Activated CD4-positive, alpha-beta T cell treated with anti-CD3 and anti-CD28 coated beads, Interleukin-10, Interleukin-2, amounts not matched to agents 100 ng/mL and 50 ng/mL, durations not matched to agents 16 hours and 8 hours (primary cell): ENCODE measurements at regions not wholly inside any gene's neighbourhood (a gene's known extent, or its start where the extent isn't known, plus 50 kb on each side); places are given as distances from the start of the nearest gene placed in this dataset.

Source experiments
- DNase-seq: peaks from one replicate; pipeline ENCODE4 v3.0.0-alpha.2; 2020

DNA sequence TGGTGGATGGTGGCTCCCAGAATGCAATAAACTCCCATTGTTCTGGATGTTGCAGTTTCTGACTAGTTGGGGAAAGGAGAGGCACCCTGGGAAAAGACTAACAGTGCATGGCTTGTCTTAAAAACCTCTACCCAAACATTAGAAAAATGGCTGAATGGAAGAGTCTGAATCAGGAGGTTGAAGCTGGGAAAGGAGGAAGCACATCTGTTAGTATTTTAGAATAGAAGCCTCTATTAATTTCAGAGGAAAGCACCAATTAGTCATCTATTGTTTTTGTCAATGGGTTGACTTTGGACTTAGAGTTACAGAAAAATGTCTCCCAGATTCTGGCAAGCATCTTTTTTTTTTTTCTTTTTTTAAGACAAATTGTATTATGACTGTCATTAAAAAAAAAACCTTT lies 56.1 kb upstream of the ELMO1 start:
- no peak for DNase-seq

DNA sequence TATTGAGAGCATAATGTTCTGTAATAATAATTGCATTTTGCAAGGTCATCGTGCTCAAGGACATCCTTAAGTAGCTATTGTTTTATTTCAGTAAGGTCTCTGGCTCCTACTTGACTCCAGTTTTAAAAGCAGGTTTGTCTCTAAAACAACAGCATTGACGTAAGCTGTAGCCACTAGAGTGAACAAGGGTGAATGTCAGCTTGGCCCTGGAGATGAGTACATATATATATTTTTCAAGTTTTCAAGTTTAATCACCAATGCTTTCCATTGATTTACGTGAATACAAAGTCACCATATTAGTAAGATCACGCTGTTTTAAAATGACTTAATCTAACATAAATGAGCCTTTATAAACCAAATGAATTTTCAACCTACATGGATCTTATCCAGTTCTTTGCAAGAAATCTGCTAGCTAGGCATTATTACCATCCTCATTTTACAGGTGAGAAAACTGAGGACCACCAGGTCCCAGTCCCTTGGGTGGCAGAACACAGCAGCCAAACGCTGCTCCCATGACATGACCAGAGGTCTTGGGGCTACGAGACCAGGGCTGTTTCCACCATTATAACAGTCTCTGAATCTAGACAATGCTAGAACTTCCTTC lies 57.2 kb upstream of the ELMO1 start:
- no peak for DNase-seq

DNA sequence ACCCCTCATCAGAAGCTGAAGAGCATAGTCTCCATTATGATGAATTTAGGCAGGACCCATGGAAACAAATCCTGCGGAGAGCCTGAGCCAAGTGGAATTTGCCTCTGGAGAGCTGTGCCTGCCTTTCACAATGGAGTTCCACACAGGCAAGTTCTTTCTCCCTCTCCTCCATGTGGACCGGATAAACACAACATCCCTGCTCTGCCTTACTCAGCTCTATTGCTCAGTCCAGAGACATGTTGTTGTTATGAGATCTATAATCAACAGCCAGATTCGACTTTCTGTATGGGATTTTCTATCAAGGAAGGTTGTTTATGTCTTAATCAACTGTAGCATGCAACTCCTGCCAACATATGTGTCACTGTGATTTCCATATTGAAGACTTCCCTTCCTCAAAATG lies 59.5 kb upstream of the ELMO1 start:
- DNase-seq, result no peak

DNA sequence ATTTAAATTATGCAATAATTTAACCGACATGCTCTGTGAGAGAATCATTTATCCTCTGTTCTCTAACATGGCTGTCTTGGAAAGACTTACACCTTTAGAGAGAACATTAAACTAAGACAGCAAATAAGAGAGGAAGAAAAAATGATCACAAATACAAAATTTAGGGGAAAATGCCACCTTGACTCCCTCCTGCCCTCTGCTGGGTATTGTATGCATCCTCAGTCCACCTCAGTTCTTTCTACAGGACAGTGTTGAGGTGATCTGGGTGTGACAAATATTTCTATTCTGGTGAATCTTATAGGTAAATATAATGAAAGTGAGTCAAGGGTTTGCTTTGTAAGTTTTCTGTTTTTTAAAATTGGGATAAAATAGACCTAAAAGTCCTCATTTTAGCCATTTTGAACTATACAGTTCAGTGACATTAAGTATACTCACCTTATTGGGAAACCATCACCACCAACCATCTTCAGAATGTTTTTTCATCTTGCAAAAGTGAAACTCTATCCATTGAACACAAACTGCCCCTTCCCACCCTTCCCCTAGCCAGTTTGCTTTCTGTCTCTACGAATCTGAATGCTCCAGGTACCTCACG lies 61.5 kb upstream of the ELMO1 start:
- peak; percentile 42 for DNase-seq

DNA sequence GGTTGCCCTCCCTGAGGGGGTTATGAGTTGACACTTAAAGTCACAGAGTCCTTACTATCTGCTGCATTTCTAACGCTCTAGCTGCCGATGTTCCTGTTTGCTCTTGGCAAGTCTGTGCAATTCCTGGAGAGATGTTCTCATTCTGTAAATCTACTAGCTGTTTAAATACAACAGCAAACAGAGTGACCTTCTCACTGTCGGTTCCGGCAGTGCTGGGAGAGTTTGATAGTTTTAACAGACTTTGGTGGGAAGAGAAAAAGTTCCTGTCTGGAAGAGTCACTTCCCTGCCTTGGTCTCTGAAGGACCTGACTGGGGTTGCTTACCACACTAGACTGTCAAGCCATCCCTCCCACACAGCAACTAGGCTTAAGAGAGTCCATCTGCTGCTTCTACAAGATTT lies 63.3 kb upstream of the ELMO1 start:
- DNase-seq, result no peak

DNA sequence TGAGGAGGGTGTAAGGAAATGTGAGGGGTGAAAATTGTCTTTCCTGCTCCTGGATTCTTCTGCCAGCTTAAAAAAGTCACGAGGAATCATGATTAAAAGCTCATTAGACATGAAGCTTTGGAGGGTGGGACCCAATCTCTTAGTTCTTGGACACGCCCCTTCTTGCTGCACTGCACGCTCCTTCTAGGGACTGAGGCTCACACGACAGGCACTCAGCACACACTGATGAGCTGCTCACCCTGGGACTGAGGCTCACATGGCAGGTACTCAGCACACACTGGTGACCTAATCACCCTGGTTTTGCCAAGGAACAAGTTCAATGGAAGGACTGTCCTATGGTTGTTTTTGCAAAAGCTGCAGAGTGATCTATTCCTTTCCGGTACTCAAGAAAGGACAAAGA lies 65.8 kb upstream of the ELMO1 start:
- DNase-seq, result no peak

DNA sequence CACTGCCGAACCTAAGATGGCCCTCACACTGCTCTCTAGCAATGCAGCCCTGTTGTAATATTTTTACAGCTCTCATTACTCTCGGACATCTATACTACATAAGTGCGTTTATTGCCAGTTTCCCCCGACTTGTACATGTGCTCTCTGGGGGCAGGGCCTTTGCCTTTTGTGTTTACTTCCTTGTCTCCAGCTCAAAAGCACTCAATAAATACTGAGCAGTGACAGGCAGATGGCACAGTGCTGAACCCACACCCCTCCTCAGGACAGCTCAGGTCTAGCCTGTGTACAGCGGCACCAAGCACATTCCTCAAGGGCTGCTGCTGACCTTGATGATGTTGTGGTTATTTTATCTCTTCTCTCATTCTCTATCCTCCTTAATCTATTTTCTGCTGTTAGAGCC lies 68.0 kb upstream of the ELMO1 start:
- DNase-seq, result no peak

DNA sequence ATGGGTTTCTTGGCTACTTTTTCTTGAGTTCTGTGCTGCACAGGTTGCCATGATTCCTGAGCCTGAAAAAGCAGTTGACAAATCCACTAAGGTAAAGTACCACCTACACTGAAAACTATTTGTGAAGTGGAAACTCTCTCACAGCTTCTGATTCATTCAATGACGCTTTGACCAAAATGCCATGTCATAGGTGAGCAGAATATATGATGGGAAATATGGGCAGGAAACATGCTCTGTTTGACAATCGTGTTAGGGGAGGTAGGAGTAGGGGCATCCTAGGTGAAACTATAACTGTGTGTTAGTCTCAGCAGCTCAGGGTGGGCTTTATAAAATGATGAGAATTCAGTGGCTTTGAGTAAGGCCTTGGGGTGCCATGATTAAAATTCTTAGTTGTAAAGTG lies 69.6 kb upstream of the ELMO1 start:
- no peak for DNase-seq

DNA sequence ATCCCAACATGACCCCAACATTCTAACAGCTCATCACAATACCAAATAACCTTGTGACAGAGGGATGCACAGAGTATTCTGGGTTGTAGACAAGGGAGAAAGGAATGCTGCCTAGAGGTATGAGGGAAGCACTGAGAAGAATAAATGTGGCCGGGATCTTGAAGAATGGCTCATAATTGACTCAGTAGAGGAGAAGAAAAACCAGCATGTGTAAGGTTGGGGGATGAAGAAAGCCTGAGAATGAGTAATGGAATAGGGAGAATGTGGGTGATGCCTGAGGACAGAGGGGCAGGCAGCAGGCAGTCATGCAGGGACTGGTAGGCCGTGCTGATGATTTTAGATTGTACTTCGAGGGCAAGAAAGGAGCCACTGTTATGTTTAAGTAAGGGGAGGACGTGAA lies 75.4 kb upstream of the ELMO1 start:
- DNase-seq, result no peak

DNA sequence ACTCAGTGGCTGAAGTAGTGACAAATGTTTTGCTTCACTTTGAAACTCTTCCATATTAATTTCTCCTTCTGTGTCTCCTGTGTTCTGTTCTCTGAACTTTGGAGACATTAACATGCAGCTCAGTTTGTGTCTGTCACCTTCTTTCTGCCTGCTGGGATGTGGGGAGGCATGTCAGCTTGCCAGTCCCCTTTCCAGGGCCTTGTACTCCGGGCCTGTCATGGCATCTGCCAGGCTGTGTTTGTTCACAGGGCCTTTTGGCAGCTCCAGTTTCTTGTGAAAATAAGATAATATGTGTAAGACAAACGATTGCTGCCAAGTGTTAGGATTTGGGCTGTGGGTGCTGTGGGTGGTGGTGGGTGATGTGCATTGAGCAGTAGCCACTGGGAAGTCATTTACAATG lies 76.1 kb upstream of the ELMO1 start:
- no peak for DNase-seq

DNA sequence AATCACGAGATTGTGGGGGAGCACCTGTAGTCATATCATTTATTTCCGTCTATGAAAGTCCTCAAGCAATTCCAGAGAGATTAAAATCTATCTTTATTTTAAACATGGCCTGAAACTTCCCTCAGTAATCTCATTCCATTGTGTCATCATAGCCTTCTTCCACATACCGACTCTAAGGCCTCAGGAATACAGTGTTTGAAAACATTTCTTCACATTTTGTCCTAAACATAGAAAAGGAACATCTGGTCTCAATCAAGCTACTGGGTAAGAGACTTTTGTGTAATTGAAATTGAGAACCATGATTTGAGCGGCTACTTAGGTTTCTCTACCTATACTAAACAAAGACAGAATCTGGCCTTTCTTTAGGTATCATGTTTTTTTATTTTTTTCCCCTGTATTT lies 78.0 kb upstream of the ELMO1 start:
- no peak for DNase-seq

DNA sequence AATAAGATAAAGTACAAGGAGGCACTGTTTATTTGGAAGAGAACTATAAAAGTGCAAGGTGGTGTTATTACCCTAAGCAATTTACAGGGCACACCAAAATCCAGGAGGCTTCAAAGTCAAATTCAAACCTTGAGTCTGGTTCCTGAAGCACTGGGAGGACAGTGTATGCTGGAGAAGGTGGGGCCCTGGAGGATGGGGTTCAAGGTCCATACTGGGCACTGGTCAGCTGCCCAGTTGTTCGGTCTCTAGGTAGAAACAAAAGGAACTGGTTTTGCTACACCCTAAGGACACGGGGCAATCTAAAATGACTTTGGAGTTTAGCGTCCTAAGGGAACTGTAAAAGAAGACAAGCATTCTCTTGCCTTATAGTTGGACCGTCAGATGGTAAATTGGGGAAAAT lies 78.4 kb upstream of the ELMO1 start:
- DNase-seq, result no peak

DNA sequence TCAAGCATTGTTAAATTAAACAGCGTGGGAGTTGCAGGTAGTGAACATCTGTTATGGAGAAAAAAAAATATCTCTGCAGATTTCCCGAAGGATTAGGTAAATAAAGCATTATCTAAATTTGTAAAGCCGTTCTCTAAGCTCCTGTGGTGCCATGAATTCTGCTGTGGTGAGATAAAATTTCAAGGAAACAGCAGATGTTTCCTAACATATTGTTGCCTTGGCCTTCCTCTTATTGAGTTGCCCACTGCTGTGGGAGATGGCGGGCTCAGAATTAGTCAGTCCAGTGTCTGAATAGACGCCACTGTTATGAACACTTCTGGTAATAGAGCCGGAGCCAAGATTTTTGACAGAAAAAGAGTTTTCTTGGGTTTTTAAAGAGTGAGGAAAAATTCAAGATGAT lies 82.6 kb upstream of the ELMO1 start:
- DNase-seq, result no peak

DNA sequence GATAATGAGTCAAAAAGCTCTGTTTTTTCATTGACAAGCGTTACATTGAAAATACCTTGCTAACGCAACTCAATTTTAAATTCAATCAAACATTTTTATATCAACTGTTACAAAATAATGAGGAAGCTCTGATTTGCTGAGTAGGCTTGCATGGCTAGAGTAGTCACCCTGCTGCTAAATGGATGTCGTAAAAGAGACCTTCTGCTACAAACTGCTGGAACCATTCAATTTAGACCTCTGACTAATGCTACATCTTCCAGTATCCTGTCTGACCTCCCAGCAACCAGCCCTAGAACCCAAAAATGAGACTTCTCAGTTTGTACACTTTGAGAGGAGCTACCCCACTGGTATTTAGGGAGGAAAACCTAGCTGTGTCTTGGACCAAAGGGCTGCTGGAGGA lies 84.0 kb upstream of the ELMO1 start:
- no peak for DNase-seq

DNA sequence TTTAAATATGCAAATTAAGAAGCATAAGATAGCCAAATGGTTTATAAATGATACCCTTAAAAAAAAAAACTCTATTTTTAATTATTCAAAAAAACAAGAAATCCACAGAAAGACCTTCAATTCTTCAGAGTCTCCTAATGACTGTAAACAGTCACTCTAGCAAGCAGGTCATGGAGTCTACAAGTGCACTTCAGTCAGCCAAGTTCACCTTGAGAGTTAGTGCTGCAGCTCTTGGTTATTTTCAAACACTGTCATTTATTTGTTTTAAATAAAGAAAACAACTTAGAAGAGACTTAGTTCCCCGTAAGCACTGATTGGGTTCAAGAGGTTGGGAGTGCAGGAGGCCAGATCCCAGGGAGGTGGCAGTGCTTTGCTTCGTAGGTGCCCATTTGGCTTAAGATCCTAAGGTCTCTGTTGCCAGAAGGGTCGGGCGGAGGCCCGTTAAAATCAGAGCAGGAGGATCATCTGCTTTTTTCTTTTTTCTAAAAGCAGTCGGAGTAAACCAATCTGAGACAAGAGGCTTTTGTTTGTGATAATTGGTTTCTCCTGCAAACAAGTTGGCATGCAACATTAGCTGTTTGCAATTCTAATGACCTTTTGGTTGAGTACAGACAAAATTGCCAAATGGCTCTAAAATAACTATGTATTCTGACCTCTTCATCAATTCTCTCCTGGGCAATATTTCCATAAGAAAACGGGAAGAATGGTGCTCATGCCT lies 86.4 kb upstream of the ELMO1 start:
- no peak for DNase-seq

DNA sequence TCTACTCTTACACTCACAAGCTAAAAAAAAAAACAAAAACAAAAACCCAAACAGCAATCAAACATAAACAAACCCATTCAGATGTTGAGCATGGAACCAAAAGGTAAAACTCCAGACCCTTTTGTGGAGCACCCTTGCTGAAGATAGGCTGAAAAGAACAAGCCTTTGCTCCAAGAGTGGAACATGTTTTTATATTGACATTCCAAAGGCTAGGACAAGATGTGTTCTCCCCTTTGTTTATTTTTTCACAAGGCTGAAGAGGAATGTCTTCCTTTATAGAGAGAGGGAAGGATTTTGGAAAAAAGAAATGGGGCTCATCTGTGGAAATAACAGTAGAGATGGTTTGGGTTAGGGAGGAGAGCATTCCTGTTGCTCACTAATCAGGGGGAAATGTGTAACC lies 87.2 kb upstream of the ELMO1 start:
- no peak for DNase-seq

DNA sequence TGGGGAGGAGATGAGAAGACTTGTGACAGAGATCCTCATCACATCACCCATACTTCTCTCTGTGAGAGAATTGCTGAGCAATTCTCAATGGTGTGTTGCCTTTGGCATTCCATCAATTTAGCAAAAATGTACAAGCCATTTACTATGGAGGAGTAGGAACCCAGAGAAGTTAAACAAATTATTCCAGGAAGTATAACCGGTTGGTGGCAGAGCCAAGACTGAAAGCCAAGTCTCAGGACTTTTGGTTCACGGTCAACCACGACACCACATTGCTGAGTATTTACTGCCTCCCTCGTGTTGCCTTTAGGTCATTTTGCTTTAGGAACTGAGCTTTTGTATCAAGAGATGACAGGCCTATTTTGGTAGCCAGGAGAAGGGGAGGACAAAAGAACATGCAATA lies 88.0 kb upstream of the ELMO1 start:
- DNase-seq, result no peak

DNA sequence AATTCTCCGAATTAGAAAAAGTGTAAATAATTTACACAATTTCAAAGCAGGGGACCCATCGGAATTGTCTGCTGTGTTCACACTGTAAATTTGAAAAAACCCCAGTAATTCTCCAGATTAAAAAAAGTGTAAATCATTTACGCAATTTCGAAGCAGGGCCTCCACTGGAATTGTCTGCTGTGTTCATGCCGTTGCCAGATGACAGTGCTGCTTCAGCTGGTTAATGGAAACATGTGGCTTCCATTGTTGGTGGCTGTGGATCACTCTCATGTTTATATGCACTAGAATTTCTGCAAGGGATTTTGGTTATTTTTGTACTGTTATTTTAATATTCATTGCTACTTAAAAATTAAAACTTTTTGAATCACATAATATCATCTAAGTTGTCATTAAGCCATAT lies 88.8 kb upstream of the ELMO1 start:
- DNase-seq, result no peak

DNA sequence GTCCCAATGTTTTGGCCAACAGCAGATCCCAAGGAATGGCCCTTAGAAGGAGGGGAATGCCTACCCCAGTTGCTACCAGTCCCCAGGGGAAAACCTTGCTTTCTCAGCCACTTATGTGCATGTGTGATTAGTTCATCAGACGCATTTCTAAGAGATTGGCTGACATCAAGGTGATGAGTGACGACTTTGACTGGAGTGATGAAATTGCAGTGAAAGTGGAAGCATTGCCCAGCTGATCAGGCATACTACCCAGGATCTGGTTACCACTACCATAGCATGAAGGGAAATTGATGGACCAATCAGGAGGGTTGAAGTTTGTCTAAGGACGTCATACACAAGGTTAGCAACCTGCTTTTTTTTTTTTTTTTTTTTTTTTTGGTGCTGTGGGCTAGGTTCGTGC lies 90.3 kb upstream of the ELMO1 start:
- DNase-seq, result no peak

DNA sequence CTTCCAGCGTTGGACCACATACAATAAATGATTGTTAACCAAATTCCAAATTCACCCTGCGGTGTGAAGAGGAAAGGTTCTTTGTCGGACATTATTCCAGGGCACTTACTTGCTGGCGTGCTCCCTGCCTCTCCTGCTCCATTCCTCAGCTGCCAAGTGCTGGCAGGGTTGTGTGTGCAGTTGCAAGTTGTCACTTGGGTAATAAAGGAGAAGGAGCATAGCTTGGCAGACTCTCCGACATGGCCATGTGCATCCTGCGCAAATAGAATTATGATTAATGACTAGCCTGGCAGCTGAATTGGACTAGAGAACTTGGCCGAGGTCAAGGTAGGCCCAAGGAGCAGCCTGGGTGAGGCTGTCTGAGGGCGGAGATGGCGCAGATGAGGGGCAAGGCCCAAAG lies 92.3 kb upstream of the ELMO1 start:
- no peak for DNase-seq

DNA sequence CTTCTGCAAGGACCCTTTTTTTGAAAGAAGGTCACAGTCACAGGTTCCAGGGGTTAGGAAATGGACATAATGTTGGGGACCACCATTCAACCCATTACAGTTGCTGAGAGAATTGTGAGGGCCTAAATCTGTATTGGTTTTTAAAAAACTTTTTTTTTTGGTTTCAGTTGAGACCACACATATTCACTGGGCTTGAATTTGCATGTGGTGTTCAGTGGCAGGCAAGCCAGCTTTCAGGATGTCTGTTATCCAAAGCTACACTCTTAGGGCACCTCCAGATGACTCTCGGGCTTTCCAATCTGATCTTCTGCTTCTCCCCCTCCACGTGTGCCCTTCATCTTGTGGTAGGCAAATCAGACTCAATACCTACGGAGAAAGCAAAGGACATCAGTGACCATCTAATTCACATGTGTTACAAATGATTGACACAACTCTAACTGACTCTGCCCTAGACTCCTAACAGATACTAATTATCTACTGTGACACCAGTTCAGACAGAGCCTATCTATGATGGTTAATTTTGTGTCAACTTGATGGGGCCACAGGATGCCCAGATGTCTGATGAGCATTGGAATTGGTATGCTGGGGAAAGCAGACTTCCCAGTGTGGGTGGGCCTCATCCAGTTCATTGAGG lies 93.3 kb upstream of the ELMO1 start:
- no peak for DNase-seq

DNA sequence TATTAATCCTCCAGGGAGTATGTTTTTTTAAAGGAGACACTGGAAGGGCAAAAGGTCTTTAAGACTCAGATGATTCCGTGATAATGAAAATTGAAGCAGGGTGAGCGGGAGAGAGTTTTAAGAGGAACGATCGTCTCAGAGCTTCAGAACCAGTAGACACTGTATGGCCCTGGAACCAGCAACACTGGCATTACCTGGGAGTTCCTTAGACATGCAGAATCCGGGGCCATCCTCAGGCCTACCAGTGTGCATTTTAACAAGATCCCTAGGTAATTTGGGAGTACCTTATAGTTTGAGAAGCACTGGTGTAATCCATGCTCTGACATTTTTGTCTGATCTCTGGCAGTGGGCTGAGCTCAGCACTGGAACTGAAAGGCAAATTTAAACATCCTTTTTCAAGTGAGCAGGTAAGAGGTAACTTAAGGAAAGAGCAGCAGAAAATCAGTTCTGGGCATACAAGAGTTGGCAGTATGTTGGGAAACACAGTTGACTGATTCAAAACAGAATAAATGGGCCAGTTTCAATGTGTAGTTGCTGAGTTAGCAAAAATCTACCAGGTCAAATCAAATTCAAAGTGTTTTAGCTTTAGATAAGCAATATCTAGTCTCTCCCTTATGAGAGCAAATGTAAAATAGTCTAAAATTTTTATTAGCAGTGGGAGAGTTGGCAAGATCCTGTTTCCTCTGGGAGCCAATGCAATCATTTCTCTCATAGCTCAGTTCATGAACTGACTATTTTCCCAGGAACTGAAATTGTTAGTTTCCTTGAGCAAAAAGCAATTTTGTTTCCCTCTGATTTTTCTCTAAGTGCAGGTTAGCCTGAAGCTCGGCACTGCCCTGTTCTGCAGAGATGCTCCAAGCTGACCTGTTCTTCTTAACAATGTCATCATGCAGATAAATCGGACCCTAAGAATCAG lies 97.2 kb upstream of the ELMO1 start:
- no peak for DNase-seq

DNA sequence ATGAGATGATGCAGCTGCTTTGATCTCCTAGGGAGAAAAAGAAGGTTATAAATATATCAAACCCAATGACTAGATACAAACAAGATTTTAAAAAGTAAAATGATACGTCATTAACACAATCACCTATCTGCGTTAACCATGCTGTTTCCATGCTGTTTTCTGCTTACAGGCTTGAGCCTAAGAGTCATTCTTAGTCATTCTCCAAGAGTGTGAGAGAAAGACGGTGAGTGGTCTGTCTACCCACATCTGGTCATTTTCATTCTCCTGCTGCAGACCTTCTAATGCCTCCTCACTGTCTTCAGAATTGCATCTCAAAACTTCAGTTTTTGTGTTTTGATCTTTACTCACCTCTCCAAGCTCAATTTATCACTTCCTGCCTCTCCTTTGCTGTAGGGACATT lies 98.0 kb upstream of the ELMO1 start:
- DNase-seq, result no peak
